ENCODE measurements at regions not wholly inside any gene's neighbourhood (a gene's known extent, or its start where the extent isn't known, plus 50 kb on each side); places are given as distances from the start of the nearest gene placed in this dataset.

GRCh38 chr7:118861581-118861980, 637.1 kb downstream of the ANKRD7 start:
- ATAC-seq (ENCODE audit: low read depth) (no peak), DNase-seq (no peak)
- Mint-ChIP-seq H3K9me3 (ENCODE audit: insufficient read depth) (no peaks in the 10 kb centered on the region), H3K27ac (no peak overlapping the region), H3K27me3 (no peaks in the 10 kb centered on the region), H3K4me1 (no peaks in the 10 kb centered on the region), H3K4me3 (no peak overlapping the region)
- 100% methylated on average over 2 of the region's 2 CpGs for WGBS (ENCODE audit: insufficient coverage)
- Histone ChIP-seq H4K20me1 (ENCODE audit: control insufficient read depth, insufficient read depth, low read length, poor library complexity, severe bottlenecking) (no peaks in the 10 kb centered on the region), H3K36me3 (replicated peaks in 1 of 2; ENCODE audit: control extremely low read depth in 1 of 2, control insufficient read depth in 1 of 2, extremely low read depth in 1 of 2, insufficient read depth in 2 of 2, low read length in 1 of 2) (no peaks in the 10 kb centered on the region), H3K27me3 (replicated peaks in 1 of 4; ENCODE audit: control extremely low read depth in 1 of 4, control insufficient read depth in 3 of 4, insufficient read depth in 4 of 4, low read length in 3 of 4) (no peaks in the 10 kb centered on the region), H3K4me2 (replicated peaks; ENCODE audit: low read depth, low read length, poor library complexity, severe bottlenecking) (no peak overlapping the region), H3K9ac (ENCODE audit: low read length) (no peak overlapping the region), H3K79me2 (ENCODE audit: control insufficient read depth, insufficient read depth, low read length) (no peaks in the 10 kb centered on the region), H2AFZ (ENCODE audit: insufficient read depth, low read depth, low read length, poor library complexity, severe bottlenecking) (no peak overlapping the region), H3K4me3 (ENCODE audit: control extremely low read depth in 1 of 5, extremely low read depth in 1 of 5, insufficient read depth in 1 of 5, low read depth in 2 of 5, low read length in 4 of 5) (no peak overlapping the region), H3K4me1 (ENCODE audit: control insufficient read depth in 2 of 2, insufficient read depth in 2 of 2, low read length in 2 of 2) (no peaks in the 10 kb centered on the region), H3K9me3 (ENCODE audit: control extremely low read depth in 1 of 3, control insufficient read depth in 2 of 3, insufficient read depth in 1 of 3, low read length in 2 of 3) (peaks cover 0 to 9% (median 0%) of the 10 kb centered on the region in 3 donors), H3K27ac (ENCODE audit: low read length in 2 of 2) (no peak overlapping the region)
- no peak for TF ChIP-seq CTCF (IDR thresholded peaks at IDR 0.05)
- no peak for TF ChIP-seq EZH2 (IDR thresholded peaks at IDR 0.05; ENCODE audit: borderline replicate concordance, insufficient read depth, low read depth, low read length, poor library complexity, severe bottlenecking)
- intact Hi-C loops (cut with micrococcal nuclease) = no loop called here
- POLR2A ChIA-PET = no interaction called here
- CTCF ChIA-PET = no interaction called here

GRCh38 chr7:118862740-118863139, 638.2 kb downstream of the ANKRD7 start:
- Mint-ChIP-seq H3K27me3 (no peaks in the 10 kb centered on the region), H3K9me3 (ENCODE audit: insufficient read depth) (no peaks in the 10 kb centered on the region), H3K4me1 (no peaks in the 10 kb centered on the region), H3K4me3 (no peak overlapping the region), H3K27ac (no peak overlapping the region)
- ATAC-seq (ENCODE audit: low read depth) (no peak), DNase-seq (no peak)
- no peaks in the 10 kb centered on the region for H3K79me2 ChIP-seq (ENCODE audit: control insufficient read depth, insufficient read depth, low read length)
- H4K20me1 ChIP-seq (ENCODE audit: control insufficient read depth, insufficient read depth, low read length, poor library complexity, severe bottlenecking) = no peaks in the 10 kb centered on the region
- H2AFZ ChIP-seq (ENCODE audit: insufficient read depth, low read depth, low read length, poor library complexity, severe bottlenecking) = no peak overlapping the region
- no peak for TF ChIP-seq EZH2 (IDR thresholded peaks at IDR 0.05; ENCODE audit: borderline replicate concordance, insufficient read depth, low read depth, low read length, poor library complexity, severe bottlenecking)
- no peak for TF ChIP-seq CTCF (IDR thresholded peaks at IDR 0.05)
- H3K9ac ChIP-seq (ENCODE audit: low read length) = no peak overlapping the region
- ChIA-PET POLR2A (no interaction called here), CTCF (no interaction called here)
- H3K36me3 ChIP-seq (replicated peaks in 1 of 2; ENCODE audit: control extremely low read depth in 1 of 2, control insufficient read depth in 1 of 2, extremely low read depth in 1 of 2, insufficient read depth in 2 of 2, low read length in 1 of 2) = no peaks in the 10 kb centered on the region
- no peaks in the 10 kb centered on the region for H3K27me3 ChIP-seq (replicated peaks in 1 of 4; ENCODE audit: control extremely low read depth in 1 of 4, control insufficient read depth in 3 of 4, insufficient read depth in 4 of 4, low read length in 3 of 4)
- intact Hi-C loops (cut with micrococcal nuclease) = no loop called here
- WGBS (ENCODE audit: insufficient coverage) = no CpG with 5 or more reads among the region's 1 CpG
- no peak overlapping the region for H3K4me3 ChIP-seq (ENCODE audit: control extremely low read depth in 1 of 5, extremely low read depth in 1 of 5, insufficient read depth in 1 of 5, low read depth in 2 of 5, low read length in 4 of 5)
- no peak overlapping the region for H3K4me2 ChIP-seq (replicated peaks; ENCODE audit: low read depth, low read length, poor library complexity, severe bottlenecking)
- no peak overlapping the region for H3K27ac ChIP-seq (ENCODE audit: low read length in 2 of 2)
- H3K4me1 ChIP-seq (ENCODE audit: control insufficient read depth in 2 of 2, insufficient read depth in 2 of 2, low read length in 2 of 2) = no peaks in the 10 kb centered on the region
- peaks cover 0 to 7% (median 0%) of the 10 kb centered on the region in 3 donors for H3K9me3 ChIP-seq (ENCODE audit: control extremely low read depth in 1 of 3, control insufficient read depth in 2 of 3, insufficient read depth in 1 of 3, low read length in 2 of 3)
